ENCODE measurements at regions not wholly inside any gene's neighbourhood (a gene's known extent, or its start where the extent isn't known, plus 50 kb on each side); places are given as distances from the start of the nearest gene placed in this dataset.

DNA sequence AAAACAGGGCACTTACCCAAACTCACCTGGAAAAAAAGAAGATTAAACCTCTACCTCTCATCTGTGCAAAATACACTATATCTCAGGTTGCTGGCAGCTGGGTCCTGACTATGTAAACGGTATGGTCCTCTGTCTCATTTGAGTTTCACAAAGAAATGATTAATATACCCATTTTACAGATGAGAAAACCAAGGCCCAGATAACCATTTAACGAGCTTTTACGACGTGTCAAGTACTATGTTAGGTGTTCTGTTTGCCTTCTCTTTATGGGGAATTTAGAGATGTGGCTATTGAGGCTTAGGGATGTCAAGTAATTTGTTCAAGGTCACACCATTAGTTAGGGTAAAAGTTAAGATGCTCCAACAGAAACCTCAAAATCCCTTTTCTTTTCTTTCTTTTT is 140.4 kb upstream of the USP24 start:
- Mint-ChIP-seq H3K36me3 (ENCODE audit: unreplicated experiment) (no peaks in the 10 kb centered on the region), H3K4me1 (ENCODE audit: low read depth, unreplicated experiment) (peaks cover 9% of the 10 kb centered on the region), H3K27me3 (ENCODE audit: unreplicated experiment) (no peaks in the 10 kb centered on the region), H3K9me3 (ENCODE audit: unreplicated experiment) (no peaks in the 10 kb centered on the region), H3K27ac (ENCODE audit: unreplicated experiment) (no peak overlapping the region), H3K4me3 (ENCODE audit: unreplicated experiment) (no peak overlapping the region)
- TF ChIP-seq, protein P1, sequence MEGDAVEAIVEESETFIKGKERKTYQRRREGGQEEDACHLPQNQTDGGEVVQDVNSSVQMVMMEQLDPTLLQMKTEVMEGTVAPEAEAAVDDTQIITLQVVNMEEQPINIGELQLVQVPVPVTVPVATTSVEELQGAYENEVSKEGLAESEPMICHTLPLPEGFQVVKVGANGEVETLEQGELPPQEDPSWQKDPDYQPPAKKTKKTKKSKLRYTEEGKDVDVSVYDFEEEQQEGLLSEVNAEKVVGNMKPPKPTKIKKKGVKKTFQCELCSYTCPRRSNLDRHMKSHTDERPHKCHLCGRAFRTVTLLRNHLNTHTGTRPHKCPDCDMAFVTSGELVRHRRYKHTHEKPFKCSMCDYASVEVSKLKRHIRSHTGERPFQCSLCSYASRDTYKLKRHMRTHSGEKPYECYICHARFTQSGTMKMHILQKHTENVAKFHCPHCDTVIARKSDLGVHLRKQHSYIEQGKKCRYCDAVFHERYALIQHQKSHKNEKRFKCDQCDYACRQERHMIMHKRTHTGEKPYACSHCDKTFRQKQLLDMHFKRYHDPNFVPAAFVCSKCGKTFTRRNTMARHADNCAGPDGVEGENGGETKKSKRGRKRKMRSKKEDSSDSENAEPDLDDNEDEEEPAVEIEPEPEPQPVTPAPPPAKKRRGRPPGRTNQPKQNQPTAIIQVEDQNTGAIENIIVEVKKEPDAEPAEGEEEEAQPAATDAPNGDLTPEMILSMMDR (IDR thresholded peaks at IDR 0.05; ENCODE audit: partially characterized antibody, unreplicated experiment), result no peak
- DNase-seq, result no peak

DNA sequence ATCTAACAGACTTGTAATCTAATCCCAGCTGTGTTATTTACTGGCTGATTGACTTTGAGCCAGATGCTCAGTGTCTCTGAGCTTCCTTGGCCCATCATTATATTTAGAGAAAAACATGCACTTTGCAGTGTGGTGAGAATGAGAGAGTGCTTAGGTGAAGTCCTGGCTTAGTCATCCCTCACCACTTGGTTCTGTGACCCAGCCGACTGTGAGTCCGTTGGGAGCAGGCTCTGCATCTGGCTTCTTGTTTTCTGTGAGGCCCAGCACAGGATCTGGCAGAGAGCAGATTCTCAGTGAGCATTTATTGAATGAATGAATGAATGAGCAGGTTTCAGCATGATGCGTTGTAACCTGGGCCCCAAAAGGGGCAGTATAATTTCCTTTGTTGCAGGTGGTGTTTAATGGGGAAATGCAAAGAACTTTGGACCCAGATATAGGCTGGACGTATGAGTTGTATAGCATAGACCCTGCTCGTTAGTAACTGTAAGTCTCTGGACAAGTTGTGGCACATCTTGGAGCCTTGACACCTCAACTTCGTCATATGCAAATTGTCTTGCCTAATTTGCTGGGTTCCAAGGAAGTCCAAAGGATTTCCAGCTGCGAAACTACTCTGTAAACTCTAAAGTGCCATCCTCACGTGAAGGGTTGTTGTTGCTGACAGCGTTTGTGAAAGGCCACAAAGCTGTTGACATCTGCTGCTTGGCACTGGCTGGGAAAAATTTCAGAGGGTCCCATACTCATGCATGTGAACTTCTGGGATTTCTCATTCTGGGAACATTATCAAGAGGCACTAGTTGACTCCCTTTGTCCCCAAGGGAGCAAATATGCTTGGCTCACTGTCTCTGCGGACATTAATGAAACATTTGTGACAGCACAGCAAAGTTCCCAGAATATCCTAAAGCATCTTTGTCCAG is 138.8 kb upstream of the USP24 start:
- H3K36me3 Mint-ChIP-seq (ENCODE audit: unreplicated experiment), result no peaks in the 10 kb centered on the region
- H3K27me3 Mint-ChIP-seq (ENCODE audit: unreplicated experiment), result peaks cover 3% of the 10 kb centered on the region
- peaks cover 9% of the 10 kb centered on the region for H3K4me1 Mint-ChIP-seq (ENCODE audit: low read depth, unreplicated experiment)
- no peak overlapping the region for H3K4me3 Mint-ChIP-seq (ENCODE audit: unreplicated experiment)
- TF ChIP-seq, protein P1 (IDR thresholded peaks at IDR 0.05; ENCODE audit: partially characterized antibody, unreplicated experiment), result no peak
- peaks cover 3% of the 10 kb centered on the region for H3K9me3 Mint-ChIP-seq (ENCODE audit: unreplicated experiment)
- no peak for DNase-seq
- H3K27ac Mint-ChIP-seq (ENCODE audit: unreplicated experiment), result no peak overlapping the region

DNA sequence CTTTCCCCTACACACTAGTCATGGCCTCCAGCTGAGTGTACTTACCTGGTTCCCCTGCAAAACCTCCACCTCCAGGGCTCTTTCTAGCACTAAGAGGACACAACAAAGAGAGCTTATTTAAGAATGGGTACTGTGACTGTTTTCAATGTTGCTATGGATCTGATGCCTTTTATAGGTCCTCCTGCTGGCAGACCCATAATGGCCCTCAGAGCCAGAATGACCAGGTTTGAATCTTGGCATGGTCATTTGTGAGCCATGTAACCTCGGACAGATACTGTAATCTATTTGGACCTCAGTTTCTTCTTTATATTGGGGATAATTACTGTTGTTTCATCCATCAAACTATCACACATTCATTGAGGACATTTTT is 137.6 kb upstream of the USP24 start:
- Mint-ChIP-seq H3K36me3 (ENCODE audit: unreplicated experiment) (no peaks in the 10 kb centered on the region), H3K9me3 (ENCODE audit: unreplicated experiment) (peaks cover 3% of the 10 kb centered on the region), H3K4me3 (ENCODE audit: unreplicated experiment) (no peak overlapping the region), H3K27me3 (ENCODE audit: unreplicated experiment) (peaks cover 3% of the 10 kb centered on the region), H3K27ac (ENCODE audit: unreplicated experiment) (no peak overlapping the region), H3K4me1 (ENCODE audit: low read depth, unreplicated experiment) (peaks cover 9% of the 10 kb centered on the region)
- TF ChIP-seq, protein P1 (IDR thresholded peaks at IDR 0.05; ENCODE audit: partially characterized antibody, unreplicated experiment), result no peak
- no peak for DNase-seq

DNA sequence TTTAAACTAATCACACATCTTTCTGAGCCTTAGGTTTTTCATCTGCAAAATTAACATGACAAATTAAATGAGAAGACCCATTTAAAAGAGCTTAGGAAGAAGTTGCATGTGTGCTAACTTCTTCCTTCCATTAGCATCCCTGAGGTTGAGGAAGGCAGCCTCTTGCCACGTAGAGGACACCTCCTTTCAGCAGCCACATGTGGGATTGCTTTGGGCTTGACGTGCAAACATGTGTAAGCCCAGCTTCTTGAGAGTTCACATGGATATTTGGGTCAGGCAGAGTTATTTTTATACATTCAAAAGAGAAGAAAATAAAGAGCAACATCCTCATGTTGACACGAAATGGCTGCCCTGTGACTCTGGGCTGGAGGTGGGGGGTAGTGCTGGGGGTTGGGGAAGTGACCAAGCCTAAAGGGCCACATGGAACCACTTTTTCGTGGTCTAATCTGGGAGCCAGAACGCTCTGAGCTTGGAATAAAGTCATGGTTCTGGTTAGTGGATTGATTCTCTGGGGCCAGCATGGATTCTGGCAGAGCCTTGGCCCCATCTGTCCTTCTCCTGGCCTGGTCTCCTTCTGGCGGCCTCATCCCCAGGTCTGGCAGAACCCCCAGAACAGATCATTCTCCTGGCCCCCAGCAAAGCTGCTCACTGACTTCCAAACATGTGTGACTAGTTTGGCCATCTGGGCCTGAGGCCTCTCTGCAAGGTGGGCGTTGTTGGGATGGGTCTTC is 137.1 kb upstream of the USP24 start:
- no peak for DNase-seq
- H3K4me3 Mint-ChIP-seq (ENCODE audit: unreplicated experiment), result no peak overlapping the region
- peaks cover 3% of the 10 kb centered on the region for H3K9me3 Mint-ChIP-seq (ENCODE audit: unreplicated experiment)
- no peaks in the 10 kb centered on the region for H3K36me3 Mint-ChIP-seq (ENCODE audit: unreplicated experiment)
- TF ChIP-seq, protein P1 (IDR thresholded peaks at IDR 0.05; ENCODE audit: partially characterized antibody, unreplicated experiment), result no peak
- peaks cover 3% of the 10 kb centered on the region for H3K27me3 Mint-ChIP-seq (ENCODE audit: unreplicated experiment)
- H3K4me1 Mint-ChIP-seq (ENCODE audit: low read depth, unreplicated experiment), result peaks cover 9% of the 10 kb centered on the region
- H3K27ac Mint-ChIP-seq (ENCODE audit: unreplicated experiment), result no peak overlapping the region

DNA sequence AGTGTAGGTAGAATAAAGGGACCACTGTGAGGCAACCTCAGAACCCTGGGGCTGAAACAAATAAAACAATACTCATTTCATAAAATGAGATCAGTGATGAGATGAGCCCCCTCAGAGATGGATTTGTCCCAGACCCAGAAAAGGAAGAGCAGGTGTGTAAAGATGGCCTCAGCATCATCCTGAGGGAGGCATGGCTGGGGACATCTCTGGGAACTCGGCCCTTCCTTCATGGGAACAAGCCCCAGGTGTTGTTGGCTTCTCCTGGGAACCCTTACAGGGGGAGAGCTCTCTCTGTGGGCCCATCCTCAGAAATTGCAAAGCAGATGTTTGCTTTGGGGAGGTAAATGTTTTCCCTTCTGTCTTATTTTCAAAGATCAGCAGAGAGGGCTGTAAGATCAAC is 133.2 kb upstream of the USP24 start:
- H3K27ac Mint-ChIP-seq (ENCODE audit: unreplicated experiment), result no peak overlapping the region
- H3K36me3 Mint-ChIP-seq (ENCODE audit: unreplicated experiment), result no peaks in the 10 kb centered on the region
- no peak for DNase-seq
- TF ChIP-seq, protein P1 (IDR thresholded peaks at IDR 0.05; ENCODE audit: partially characterized antibody, unreplicated experiment), result no peak
- H3K4me3 Mint-ChIP-seq (ENCODE audit: unreplicated experiment), result no peak overlapping the region
- no peaks in the 10 kb centered on the region for H3K4me1 Mint-ChIP-seq (ENCODE audit: low read depth, unreplicated experiment)
- H3K27me3 Mint-ChIP-seq (ENCODE audit: unreplicated experiment), result peaks cover 3% of the 10 kb centered on the region
- H3K9me3 Mint-ChIP-seq (ENCODE audit: unreplicated experiment), result peaks cover 3% of the 10 kb centered on the region

Data from glutamatergic neuron (in vitro differentiated cells).